NCI-H226 (cell line): ENCODE measurements at regions not wholly inside any gene's neighbourhood (a gene's known extent, or its start where the extent isn't known, plus 50 kb on each side); places are given as distances from the start of the nearest gene placed in this dataset.

Experiments used
- DNase-seq: peaks from one replicate; pipeline ENCODE4 v3.0.0-alpha.2; 2015

DNA sequence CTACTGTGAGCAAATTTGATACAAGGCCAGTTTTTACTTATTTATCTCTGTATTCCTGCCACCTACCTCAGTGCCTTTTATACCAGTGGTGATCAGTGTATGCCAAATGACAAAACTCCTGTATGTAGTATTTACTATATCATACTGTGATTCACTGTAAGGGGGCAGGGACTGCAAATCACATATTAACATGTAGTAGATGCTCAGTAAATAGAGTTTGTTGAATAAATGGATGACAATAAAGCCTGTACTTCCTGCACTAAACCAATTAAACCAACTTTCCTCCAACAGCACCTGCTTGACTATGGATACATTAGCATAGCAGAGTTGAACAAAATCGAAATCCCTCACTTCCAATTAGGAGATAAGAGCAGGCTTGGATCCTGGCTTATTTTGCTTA is 73.3 kb upstream of the C1orf87 start:
- DNase-seq, result no peak

DNA sequence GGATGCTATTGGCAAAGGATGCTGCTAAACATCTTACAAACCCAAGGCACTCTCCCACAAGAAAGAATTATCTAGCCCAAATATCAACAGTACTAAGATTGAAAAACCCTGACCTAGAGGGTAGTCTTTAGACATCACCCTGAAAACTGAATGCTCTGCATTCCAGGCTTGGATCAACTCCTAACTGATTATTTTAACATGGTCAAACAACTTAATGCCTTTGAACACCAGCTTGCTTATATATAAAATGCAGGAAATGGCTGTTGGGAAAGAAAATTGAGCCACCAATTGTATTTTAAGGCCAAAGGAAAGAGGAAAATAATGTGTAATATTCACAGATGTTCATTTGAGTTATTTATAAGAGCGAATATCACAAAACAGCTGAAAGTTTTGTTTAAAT is 72.2 kb upstream of the C1orf87 start:
- no peak for DNase-seq

DNA sequence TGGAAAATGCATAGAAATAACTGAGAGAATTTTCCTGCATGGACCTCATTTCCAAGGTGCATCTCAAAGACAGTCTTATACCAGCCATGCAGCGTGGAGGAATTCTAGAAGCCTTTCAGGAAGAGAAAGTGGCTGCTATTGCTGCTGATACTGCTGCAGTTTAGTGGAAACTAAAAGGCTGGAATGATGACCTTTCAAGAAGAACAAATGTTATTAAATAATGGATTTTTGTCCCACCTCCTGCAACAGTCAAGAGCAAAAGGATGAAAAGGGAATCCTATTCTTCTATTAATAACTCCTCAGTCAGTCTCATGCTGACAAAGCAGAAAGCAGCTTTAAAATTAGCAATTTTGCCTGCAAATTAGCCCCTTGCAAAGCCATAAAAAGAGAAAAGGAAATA is 68.2 kb upstream of the C1orf87 start:
- DNase-seq, result no peak

DNA sequence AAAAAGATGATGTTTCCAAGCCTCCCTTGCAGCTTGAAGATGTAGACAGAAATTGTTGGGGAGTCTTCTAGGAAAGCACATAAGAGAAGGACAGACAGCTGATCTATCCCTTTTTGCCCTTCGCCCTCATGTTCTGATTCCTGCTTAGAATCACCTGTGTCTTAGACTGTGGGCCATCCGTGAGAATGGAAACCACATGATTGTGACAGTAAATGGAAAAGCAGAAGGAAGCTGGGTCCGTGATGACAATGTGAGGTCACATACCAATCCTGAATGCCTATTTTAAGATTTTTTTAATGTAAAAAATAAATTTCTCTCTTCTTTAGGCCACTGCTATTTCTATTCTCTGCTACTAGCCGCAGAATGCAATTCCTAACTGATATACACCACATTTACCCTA is 67.7 kb upstream of the C1orf87 start:
- no peak for DNase-seq

DNA sequence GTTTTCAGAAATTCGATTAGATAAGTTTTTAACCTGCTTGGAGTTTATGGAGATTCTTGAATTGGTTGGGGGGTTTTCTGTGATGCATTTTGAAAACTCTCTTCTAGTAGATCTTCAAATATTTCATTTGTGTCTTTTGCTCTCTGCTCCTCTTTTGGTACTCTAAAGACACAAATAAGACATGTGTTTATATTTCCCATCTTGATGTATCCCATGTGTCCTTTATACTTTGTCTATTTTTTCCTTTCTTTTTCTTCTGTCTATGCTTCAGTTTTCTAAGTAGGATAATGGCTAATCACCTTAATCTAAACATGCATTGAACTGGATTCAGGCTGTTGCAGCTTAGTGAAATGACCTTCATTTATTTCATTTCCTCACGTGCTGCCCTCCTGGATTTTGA is 63.8 kb upstream of the C1orf87 start:
- DNase-seq, result no peak

DNA sequence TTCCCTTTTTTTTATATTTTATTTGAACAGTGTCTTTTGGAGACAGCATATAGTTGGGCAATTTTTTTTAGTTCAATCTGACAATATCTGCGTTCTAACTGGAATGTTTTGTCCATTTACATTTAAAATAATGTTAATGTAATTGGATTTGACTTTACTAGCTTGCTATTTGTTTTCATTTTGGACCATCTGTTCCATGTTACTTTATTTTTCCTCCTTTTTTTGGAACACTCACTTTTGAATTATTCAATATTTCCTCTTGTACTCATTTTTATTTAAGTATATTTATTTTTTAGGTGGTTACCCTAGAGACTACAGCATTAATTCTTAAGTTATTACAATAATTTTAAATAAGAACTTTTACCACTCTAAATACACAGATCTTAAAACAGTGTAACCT is 62.8 kb upstream of the C1orf87 start:
- no peak for DNase-seq

DNA sequence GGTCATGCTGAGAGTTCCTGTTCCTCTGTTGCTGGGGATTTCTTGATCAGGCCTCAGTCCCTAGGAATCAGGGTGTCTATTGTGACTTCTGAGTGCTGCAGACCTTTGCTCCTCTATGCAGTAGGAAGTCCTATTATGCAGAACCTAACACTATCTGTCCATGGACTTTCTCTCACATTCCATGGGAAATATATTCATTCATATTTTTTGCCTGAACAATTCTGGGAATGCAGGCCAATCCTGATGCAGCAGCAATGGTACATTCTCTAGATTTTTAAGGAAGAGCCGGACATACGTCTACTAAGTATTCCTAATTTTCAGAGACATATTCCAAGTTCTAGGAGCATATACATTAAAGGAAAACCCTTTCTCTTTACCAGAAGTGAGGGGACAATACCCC is 61.1 kb upstream of the C1orf87 start:
- no peak for DNase-seq

DNA sequence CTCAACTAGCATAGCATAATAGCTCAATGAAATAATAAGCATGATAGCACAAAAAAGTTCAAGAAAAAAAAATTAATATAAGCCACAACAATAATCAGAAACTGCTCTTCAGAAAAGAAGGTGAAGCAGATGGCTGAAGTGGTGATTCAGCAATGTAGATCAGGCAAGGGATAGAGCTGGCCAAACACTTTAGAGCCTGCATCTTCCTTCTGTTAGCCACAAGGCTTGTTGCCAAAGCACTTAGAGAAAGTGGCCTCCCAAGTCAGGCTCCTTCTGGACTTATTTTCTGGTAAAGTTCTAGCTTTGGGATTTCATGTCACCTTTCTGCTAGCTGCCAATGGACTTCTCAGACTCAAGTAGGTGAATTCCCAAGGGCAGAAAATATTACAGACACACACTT is 60.3 kb upstream of the C1orf87 start:
- DNase-seq, result peak; percentile 33

DNA sequence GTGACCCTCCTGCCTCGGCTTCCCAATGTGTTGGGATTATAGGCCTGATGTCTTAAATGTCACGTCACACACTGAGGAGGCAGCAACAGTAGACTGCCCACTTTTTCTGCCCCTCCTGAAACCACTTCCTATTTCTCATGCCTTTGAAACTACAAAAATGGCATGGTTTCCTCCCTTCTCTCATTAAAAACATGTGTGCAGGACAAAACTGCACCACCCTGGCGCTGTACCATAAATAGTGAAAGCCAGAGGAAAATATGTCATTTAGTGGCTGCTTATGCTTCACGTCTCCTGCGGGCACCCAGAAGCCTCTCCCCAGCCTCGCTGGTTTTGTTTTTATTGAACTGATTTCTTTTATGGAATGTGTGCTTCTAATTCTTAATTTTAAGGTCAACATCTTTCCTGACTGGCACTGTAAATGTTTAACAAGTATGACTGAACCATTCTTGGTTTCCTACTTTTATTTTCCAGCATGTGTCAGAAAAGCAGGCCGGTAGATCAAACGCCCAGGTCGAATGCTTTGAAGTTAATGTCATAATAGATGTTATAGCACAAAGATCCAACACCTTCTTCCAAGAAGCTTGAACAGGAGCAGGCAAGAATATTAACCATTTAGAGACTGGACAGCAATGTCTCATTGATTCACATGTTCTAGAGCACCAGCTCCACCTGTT is 59.6 kb upstream of the C1orf87 start:
- DNase-seq, result peak; percentile 31

DNA sequence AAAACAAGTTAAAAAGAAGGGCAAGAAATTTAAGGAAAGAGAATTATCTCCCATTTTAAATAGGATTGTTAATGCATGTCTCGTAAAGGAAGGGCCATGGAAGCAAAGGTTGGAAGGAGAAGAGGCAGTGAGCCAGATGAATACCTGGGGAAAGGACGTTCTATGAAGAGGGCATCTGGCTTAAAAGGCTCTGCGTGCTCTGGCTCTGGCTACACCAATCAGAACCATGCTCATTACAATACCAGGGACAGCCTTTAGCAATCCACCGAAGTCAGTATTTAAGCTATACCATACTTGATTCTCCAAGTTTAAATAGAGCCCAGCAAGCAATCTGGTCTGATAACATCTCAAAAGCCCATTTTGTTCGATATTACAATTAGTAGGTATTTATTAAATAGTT is 58.5 kb upstream of the C1orf87 start:
- DNase-seq, result no peak

DNA sequence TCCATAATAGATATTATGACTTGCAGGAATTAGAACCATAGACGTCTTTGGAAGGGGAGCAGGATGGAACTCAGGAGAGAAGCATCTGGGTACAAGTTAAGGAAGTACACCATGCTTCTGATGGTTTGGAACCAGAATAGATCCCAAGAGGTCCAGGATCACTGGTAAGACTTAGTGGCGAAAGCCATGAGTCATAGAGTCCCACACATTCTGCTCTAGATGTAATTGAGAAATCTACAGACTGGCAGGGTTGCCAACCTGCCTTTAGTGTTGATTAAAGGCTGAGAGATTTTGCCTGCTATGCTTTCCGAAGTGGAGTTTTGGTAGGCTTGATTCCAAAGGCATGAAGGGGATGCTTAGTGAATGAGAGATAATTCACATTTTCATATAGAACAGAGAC is 57.1 kb upstream of the C1orf87 start:
- DNase-seq, result peak; percentile 29

DNA sequence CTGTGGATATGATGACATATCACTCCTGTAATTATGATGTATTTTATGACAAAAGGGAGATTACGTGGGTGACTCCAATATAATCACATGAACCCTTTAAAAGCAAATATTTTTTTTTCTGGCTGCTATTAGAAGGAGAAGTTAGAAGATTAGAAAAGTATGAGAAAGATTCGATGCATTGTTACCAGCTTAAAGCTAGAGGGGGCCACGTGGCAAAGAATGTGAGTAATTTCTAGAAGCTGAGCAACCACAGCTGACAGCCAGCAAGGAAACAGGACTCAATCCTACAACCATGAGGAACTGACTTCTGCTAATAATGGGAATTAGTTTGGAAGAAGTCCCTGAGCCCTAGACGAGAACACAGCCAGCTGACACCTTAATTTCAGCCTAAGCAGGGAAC is 56.3 kb upstream of the C1orf87 start:
- no peak for DNase-seq

DNA sequence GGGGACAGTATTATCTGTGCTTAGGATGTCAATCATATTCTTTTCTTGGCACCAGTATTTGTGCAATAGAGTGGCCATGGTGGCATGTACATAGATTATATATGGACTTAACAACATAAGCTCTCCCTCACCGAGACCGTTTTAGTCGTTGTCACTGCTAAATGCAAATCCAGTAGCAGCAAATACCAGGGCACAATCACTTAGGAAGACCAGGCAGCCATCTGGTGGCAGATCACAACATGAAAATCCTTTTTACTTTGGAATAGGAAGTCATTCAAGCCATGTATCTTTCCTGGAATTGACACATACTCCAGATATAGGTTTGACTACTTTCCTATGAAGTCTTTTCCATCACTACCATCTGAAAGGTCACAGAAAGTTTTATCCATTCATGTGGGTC is 53.2 kb upstream of the C1orf87 start:
- DNase-seq, result no peak
